ENCODE measurements at regions not wholly inside any gene's neighbourhood (a gene's known extent, or its start where the extent isn't known, plus 50 kb on each side); places are given as distances from the start of the nearest gene placed in this dataset.

GRCh38 chr6:26312501-26313397 lies 52.2 kb upstream of the BTN3A2 start:
- DNase-seq = peak; percentile 81
